ENCODE measurements at regions not wholly inside any gene's neighbourhood (a gene's known extent, or its start where the extent isn't known, plus 50 kb on each side); places are given as distances from the start of the nearest gene placed in this dataset.
"Not testable (repeated sequence)": the region's sequence is repeated elsewhere in the genome, so short reads cannot be mapped to it uniquely, and the experiment has no call there.

DNA sequence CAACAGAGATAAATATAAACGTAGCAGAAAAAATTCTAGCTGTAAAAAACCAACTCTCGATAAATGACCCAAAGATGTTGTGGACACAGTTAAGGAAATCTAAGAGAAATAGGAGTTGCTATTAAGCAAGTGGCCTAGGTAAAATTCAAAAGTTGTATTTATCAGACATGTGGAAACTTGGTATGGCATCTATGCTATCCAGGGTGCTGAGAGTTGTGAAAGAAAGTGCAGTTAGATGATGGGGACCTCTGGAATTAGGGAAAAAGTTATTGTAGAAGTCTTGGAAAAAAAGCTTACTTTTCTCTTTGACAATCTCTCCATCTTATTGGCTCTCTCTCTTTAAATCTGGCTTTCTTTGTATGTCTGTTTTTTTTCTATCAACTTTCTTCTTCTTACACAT is 1090.9 kb downstream of the TBL1XR1 start:
- no peak for DNase-seq (ENCODE audit: low read depth in 4 of 4, low spot score in 3 of 4)

DNA sequence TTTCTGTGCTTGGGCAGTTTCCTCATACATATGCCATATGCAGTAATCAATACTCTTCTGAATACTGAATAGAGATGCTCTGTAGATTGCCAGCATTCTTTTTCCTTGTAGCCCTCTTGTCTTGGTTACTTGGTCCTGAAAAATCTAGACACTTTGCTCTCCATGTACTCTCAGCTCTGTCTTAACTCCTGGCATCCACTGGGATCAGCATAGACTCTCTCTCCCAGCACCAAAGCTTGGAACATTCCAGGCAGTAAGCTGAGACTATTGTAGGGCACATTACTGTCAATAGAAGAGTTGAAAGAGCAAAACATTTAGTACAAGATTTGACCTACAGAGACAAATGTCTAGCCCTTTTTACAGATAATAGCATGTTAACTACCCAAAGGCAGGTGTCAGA is 1100.3 kb downstream of the TBL1XR1 start:
- DNase-seq (ENCODE audit: low read depth in 4 of 4, low spot score in 3 of 4), result no peak

DNA sequence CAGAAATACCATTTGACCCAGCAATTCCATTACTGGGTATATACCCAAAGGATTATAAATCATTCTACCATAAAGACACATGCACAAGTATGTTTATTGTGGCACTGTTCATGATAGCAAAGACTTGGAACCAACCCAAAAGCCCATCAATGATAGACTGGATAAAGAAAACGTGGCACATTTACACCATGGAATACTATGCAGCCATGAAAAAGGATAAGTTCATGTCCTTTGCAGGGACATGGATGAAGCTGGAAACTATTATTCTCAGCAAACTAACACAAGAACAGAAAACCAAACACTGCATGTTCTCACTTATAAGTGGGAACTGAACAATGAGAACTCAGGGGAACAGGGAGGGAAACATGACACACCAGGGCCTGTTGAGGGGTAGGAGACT is 1103.4 kb downstream of the TBL1XR1 start:
- DNase-seq (ENCODE audit: low read depth in 4 of 4, low spot score in 3 of 4), result not testable (repeated sequence)

DNA sequence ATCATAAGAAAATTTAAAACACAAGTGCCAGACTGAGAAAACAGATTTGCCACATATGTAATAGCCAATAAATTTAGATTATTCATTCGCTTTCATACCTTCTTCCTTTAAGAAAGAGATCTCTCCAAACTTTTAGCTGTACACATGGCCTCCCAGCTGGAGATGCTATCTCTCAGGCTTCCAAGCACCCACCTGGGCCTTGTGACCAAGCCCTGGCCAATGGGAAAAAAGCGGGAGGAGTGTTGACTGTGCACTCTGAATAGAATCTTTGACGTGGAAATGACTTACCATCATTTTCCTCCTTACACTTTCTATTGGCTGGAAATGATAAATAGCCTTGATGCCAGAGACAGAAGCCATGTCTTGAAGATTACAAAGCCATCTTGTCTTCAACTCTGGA is 1106.6 kb downstream of the TBL1XR1 start:
- no peak for DNase-seq (ENCODE audit: low read depth in 4 of 4, low spot score in 3 of 4)

DNA sequence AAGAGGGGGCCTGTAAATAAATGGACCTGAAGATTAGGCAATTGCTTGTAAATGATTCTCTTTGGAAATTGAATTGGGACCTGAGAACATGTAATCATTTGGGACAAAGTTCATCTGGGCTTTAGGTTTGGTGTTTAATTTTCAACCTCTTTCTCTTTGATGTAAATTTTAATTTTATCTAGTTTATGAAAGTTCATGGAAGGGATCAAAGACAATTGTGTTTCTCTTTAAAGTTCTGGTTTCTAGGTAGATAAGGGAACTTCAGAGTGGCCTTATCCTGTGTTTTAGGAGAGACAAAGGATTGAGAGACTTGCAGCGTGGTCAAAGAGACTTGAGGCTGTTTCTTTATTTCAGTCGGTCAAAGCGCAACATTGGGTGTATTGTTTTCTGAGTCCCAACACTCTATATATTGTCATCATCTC is 1108.3 kb downstream of the TBL1XR1 start:
- DNase-seq (ENCODE audit: low read depth in 4 of 4, low spot score in 3 of 4), result no peak

DNA sequence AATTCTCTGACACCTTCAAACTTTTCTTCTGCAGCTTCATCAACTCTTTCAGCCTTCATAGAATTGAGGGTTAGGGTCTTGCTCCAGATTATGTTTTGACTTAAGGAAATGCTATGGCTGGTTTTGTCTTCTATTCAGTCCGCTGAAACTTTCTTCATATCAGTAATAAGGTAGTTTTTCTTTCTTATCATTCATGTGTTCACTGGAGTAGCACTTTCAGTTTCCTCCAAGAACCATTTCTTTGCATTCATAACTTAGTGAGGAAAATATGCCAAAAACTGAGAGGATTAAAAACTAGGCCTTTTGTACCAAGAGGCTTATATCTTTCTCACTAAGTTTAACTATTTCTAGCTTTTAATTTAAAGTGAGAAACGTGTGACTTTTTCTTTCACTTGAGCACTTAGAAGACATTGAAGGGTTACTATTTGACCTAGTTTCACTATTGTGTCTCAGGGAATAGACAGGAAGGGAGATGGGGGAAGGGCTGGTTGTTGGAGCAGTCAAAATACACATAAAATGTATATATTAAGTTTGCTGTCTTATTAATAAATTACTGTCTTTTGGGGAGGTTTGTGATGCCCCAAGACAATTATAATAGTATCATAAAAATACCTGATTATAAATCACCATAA is 1110.1 kb downstream of the TBL1XR1 start:
- no peak for DNase-seq (ENCODE audit: low read depth in 4 of 4, low spot score in 3 of 4)

DNA sequence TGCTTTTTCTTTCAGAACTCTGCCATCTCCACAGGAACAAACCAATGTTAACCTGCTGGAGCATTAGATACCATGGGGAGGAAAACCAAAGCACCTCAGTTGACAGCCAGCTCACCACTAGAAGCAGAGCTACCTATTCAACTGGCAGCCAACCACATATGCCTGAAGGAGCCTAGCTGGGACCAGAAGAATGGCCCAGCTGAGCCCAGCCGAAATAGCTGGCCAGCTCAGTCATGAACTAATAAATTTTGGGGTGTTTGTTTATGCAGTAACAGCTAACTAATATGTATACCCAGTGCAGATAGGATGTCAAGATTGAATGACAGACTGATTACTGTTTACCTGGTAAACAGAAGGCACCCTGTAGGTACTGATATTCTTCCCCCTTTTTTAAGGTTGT is 1117.5 kb downstream of the TBL1XR1 start:
- DNase-seq (ENCODE audit: low read depth in 4 of 4, low spot score in 3 of 4), result no peak

DNA sequence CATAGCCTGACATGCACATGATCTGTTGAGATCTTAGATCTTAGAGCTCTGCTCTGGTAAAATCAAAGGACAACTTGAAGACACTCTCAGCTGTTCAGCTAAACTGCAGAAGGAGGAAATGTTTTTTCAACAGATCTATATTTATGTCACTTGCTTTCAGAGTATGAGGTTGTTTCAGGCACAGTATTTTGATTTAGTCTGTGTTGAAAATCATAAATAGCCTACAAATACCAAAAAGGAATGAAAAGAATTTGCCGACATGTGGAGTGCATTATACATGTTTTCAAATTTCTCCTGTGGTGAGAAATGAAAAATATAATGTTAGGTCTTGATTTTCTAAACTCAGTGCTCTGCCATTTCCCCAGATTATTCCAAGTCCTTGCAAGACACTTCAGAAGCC is 1118.4 kb downstream of the TBL1XR1 start:
- no peak for DNase-seq (ENCODE audit: low read depth in 4 of 4, low spot score in 3 of 4)

DNA sequence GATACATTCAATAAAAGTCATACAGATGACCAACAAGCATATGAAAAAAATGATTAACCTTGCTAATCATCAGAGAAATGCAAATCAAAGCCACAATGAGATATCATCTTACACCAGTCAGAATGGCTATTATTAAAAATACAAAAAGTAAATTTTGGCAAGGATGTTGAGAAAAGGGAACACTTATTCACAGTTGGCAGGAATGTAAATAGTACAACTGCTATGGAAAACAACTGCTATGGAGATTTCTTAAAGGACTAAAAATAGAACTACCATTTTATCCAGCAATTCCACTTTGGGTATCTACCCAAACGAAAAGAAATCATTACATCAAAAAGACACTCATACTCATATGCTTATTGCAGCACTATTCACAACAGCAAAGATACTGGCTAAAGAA is 1121.8 kb downstream of the TBL1XR1 start:
- DNase-seq (ENCODE audit: low read depth in 4 of 4, low spot score in 3 of 4), result no peak

DNA sequence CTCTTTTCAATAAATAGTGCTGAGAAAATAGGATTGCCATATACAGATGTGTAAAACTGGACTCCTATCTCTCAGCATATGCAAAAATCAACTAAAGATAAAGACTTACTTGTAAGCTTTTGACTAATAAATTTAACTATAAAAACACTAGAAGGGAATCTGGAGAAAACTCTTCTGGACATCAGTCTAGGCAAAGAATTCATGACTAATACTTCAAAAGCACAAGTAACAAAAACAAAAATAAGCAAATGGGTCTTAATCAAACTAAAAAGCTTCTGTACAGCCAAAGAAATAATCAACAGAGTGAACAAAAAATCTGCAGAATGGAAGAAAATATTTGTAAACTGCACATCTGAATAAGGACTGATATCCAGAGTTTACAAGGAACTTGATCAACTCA is 1122.2 kb downstream of the TBL1XR1 start:
- no peak for DNase-seq (ENCODE audit: low read depth in 4 of 4, low spot score in 3 of 4)

DNA sequence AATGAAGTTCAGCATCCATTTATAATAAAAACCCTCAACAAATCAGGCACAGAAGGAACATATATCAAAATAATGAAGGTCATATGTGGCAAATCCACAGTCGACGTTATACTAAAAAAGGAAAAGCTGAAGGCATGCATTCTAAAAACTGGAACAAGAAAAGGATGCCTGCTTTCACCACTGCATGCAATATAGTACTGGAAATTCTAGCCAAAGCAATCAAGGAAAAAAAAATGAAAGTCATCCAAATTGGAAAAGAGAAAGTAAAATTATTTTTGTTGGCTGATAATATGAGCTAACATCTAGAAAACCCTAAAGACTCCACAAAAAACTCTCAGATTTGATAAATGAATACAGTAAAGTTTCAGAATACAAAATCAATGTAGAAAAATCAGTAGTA is 1123.2 kb downstream of the TBL1XR1 start:
- DNase-seq (ENCODE audit: low read depth in 4 of 4, low spot score in 3 of 4), result no peak

DNA sequence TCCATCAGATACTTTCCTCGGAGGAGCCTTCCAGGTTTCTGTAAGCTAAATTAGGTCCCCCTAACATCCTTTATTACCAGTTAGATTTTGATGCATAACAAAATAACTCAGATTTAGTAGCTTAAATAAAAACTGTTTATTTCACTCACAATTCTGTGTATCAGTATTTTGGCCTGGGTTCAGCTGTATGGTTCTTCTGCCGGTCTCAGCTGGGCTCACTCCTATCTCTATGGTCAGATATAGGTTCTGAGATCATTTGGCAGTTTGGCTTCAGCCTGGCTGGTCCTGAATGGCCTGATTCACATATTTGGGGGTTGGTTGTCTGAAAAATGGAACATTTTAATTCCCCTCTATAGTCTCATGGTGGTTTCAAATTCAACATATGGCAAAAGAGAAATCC is 1125.3 kb downstream of the TBL1XR1 start:
- DNase-seq (ENCODE audit: low read depth in 4 of 4, low spot score in 3 of 4), result no peak

DNA sequence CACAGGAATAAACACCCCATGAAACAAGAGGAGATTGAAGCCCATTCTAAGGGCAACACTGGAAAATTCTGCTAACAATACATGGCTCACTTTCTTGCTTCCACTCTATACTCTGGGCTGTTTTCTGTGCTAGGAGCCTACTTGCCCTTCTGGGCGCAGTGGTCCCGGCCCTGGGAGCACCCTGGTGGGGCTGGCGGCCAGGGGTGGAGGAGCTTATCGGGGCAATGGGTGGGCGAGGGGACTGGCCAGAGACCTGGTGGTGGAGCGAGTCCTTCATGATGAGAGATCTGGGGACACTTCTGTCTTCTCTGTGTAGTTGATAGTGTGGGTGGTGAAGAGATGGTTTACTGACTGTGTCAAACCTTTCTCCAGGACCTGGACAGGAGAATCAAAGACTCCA is 1128.5 kb downstream of the TBL1XR1 start:
- DNase-seq (ENCODE audit: low read depth in 4 of 4, low spot score in 3 of 4), result no peak

DNA sequence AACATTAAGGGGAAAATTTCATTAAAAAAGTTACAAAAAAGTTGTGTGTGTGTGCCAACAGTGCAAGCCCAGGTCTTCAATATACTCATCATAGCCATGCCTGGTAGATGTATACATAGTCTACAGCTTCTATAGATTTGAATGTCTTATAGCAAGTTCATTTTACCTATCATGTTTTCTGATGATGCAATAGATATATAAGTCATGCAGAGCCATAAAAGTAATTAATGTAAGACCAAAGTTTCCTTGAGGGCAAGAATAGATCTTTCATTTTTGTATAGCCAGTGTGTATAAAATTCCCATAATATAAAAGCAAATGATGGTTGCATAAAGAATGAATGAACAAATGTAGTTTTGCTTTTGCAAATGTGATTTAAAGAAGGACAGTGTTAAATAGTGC is 1138.4 kb downstream of the TBL1XR1 start:
- DNase-seq (ENCODE audit: low read depth in 4 of 4, low spot score in 3 of 4), result no peak

DNA sequence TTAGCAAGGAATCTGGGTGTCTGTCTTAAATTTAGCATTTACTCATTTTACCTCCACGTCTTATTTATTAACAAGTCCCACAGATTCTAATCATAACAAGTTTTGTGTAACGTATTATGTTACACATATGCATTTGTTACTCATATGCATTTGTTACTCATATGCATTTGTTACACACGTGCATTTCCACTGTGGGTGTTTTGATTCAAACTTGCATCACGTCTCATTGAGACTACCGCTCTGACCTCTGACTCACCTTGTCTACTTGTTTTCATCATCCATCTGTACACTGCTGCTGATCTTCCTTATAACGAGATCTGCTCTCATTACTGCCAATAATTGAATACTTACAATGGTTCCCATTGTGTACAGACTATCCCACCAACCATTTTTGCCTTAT is 1141.4 kb downstream of the TBL1XR1 start:
- no peak for DNase-seq (ENCODE audit: low read depth in 4 of 4, low spot score in 3 of 4)

DNA sequence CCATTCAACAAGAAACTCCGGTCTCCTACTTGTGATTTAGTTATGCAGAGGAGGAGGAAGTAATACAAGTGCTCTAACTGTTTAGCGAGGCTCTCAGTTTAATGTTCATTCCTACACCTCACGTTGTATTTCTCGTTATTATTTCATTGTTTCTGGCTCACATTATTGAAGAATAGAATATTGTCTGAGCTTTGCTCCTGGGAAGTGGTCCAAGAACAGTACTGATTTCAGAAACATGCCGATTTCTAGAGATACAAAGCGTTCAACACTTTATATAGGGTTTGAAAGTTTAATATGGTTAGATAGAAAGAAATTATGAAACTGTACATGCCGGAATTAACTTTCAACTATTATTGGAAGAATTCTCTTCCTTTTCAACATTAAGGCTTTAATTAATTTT is 1145.5 kb downstream of the TBL1XR1 start:
- DNase-seq (ENCODE audit: low read depth in 4 of 4, low spot score in 3 of 4), result no peak

DNA sequence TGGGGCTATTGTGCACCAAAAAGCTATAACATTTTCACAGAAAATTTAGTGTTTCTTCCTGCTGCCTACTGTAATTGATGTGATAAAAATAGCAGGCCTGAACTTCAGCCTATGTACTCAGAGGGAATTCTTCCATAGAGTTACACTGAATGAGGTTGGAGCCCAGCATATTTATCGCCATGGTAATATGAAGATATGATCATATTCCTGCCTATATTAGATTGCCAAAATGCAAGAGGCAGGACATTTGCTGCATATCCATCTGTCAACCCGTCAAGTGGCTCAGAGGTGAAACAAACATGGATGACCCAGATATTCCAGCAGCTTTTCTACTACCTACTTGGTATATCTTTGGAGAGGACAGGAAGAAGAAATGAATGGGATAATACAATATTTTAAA is 1150.6 kb downstream of the TBL1XR1 start:
- DNase-seq (ENCODE audit: low read depth in 4 of 4, low spot score in 3 of 4), result no peak

DNA sequence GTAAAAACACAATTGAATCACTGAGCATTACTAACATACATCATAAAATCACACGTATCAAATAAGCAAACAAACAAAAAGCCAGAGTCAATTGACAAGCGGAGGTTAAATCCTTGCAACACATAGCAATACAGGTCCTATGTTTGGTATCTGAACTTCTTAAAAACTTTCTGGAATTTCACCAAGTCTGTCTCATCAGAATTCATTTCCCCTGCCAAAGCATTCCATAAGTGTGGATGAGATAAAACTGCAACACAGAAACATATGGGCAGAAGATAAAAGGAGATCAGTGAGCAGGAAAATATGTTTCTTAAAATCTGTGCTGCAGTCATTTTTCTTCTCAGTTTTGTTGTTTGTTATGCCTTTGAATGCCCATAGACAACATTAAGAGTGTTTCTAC is 1155.5 kb downstream of the TBL1XR1 start:
- DNase-seq (ENCODE audit: low read depth in 4 of 4, low spot score in 3 of 4), result no peak

DNA sequence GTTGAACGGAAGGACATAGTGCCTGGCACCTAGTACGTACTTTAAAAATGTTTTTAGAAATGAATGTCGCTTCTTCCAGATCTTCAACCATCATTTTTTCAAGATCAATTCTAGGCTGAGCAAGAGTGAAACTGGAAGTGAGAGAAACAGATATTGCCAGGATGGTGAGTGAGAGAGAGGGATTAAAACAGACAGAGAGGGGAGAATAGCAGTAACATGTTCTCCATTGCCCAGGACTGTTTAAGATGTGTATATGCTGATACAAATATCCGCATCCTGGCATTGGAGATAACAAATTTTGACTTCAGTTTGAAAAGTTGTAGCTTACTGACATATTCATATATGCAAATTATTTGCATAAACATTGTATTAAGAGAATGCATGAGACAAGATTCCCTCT is 1156.1 kb downstream of the TBL1XR1 start:
- no peak for DNase-seq (ENCODE audit: low read depth in 4 of 4, low spot score in 3 of 4)

DNA sequence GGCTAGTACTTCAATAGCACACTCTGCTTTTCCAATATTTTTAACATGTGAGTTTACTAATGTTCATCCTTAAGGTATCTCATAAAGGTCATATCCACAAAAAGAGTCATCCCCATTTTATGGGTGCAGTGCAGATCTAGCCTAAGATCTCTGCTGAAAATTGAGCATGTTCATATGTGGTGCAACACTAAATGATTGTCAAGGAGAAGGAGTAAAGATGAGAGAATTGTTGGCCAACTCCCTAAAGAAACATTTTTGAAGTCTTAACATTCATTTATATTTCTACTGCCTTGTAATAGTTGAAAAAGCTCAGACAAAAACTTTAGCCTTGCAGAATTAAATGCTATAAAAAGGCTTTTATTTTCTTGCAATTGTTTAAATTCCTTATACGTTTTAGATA is 1159.6 kb downstream of the TBL1XR1 start:
- DNase-seq (ENCODE audit: low read depth in 4 of 4, low spot score in 3 of 4), result no peak

DNA sequence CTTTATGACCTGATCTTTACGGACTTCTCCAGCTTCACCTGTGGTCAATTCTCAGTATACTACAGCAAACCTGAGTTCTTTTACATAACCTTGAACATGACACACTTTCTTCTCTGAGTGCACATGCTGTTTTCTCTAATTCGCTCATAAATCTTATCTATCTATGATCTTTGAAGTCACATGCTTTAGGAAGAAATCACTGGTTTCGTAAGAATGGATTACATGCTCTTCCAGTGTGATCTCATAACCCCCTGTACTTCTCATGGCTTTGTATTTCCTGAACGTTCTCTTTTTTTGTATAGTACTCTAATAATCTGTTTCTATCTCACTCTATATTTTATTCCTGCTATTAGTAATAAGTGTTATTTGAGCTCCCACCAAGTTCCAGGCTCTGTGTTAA is 1165.2 kb downstream of the TBL1XR1 start:
- no peak for DNase-seq (ENCODE audit: low read depth in 4 of 4, low spot score in 3 of 4)

DNA sequence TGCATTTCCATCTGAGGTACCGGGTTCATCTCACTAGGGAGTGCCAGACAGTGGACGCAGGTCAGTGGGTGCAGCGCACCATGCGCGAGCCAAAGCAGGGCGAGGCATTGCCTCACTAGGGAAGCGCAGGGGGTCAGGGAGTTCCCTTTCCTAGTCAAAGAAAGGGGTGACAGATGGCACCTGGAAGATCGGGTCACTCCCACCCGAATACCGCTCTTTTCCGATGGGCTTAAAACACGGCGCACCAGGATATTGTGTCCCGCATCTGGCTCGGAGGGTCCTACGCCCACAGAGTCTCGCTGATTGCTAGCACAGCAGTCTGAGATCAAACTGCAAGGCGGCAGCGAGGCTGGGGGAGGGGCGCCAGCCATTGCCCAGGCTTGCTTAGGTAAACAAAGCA is 1157.1 kb downstream of the NAALADL2 start:
- not testable (repeated sequence) for DNase-seq (ENCODE audit: low read depth in 4 of 4, low spot score in 3 of 4)

DNA sequence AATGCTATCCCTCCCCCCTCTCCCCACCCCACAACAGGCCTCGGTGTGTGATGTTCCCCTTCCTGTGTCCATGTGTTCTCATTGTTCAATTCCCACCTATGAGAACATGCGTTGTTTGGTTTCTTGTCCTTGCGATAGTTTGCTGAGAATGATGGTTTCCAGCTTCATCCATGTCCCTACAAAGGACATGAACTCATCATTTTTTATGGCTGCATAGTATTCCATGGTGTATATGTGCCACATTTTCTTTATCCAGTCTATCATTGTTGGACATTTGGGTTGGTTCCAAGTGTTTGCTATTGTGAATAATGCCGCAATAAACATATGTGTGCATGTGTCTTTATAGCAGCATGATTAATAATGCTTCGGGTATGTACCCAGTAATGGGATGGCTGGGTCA is 1156.1 kb downstream of the NAALADL2 start:
- not testable (repeated sequence) for DNase-seq (ENCODE audit: low read depth in 4 of 4, low spot score in 3 of 4)

All from right renal pelvis (tissue), 4 donors.